ENCODE measurements at regions not wholly inside any gene's neighbourhood (a gene's known extent, or its start where the extent isn't known, plus 50 kb on each side); places are given as distances from the start of the nearest gene placed in this dataset.
A peak's percentile ranks its signal among the peaks of the same experiment; 100 is the strongest.

DNA sequence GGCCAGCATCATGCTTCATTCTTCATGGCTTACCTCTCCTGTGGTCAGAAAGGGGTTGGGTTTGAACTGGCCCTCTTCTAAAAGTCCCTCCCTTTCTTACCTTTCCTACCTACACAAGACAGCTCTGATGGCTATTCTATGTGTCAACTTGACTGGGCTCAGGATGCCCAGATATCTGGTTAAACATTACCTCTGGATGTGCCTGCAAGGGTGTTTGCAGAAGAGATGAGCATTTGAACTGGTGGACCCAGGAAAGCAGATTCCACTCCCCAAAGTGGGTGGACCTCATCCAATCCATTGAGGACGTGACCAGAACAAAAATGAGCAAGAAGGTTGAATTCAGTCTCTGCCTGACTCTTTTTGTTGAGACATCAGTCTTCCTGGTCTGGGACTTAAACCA, 79.0 kb upstream of the TCF7L2 start:
- no peak for DNase-seq

DNA sequence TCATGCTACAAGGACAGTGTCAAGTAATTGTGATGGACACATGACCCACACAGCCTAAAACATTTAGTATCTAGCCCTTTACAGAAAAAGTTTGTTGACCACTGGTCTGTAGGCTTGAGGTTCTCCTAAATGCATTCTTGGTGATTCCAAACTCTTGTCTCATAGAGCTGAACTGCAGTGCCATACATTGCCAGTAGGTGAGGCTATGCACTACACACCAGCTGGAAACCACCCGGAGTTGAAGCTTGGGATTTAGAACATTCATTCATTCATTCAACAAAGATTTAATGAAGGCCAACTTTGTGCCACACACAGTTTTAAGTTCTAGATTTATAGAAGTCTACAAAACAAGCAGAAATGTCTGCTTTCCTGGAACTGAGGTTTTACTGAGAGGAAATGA, 77.3 kb upstream of the TCF7L2 start:
- DNase-seq, result no peak

DNA sequence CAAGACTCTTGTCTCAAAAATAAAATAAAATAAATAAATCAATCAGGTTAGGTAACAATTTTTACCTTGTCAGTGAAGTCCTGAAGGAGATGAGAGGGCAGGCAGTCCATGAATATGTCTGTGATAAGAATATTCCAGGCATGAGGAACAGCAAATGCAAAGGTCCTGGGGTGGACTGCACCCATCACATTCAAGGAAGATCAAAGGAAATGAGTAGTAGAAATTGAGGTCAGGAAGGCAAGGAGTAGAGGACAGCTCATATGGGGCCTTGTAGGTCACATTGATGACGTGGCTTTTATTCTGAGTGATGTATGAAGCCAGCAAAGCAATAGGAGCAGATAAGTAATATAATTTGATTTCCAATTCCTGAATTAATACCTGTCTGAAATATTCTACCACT, 76.5 kb upstream of the TCF7L2 start:
- DNase-seq, result no peak

DNA sequence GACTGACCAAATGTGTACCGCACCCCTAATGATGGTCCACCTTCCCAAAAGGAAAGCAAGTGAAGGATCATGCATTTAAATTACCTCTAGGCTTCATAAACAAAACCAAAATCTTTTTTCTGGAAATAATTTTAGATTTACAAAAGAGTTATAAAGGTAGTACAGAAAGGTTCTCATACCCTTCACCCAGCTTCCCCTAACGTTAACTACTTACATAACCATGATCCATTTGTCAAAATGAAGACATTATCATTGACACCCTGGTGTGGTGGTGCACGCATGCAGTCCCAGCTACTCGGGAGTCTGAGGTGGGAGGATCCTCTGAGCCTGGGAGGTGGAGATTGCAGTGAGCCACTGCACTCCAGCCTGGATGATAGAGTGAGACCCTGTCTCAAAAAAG, 75.1 kb upstream of the TCF7L2 start:
- DNase-seq, result no peak

DNA sequence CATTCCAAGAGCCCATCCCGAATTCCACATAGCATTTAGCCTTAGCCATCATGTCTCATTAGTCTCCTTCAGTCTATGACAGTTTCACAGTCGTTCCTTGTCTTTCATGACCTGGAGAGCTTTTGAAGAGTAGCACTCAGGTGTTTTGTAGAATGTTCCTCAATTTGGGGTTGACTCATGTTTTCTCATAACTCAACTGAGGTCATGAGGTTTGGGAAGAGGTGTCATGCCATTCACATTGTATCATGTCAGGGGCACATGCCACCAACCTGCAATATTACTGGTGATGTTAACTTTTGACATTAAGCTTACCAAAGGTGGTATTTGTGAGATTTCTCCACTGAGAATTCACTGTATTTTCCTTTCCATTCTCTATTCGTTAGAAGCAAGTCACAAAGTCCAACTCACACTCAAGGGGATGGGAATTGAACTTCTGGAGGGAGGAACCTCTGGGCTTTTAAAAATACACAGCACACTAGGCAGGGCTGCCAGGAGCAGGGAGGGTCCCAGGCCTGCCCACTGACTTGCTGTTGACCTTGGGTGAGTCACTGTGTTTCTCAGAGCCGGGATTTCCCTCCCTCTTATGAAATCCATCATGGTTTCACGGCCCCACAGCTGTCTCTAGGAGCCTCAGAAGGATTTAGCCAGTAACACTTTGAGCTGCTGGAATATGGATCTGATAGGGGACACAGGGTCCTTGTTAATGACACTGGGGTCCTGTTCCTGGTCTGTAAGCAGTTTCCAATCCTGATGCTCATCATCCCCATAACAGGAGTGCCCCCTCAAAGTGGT, 74.4 kb upstream of the TCF7L2 start:
- peak; percentile 54 for DNase-seq

DNA sequence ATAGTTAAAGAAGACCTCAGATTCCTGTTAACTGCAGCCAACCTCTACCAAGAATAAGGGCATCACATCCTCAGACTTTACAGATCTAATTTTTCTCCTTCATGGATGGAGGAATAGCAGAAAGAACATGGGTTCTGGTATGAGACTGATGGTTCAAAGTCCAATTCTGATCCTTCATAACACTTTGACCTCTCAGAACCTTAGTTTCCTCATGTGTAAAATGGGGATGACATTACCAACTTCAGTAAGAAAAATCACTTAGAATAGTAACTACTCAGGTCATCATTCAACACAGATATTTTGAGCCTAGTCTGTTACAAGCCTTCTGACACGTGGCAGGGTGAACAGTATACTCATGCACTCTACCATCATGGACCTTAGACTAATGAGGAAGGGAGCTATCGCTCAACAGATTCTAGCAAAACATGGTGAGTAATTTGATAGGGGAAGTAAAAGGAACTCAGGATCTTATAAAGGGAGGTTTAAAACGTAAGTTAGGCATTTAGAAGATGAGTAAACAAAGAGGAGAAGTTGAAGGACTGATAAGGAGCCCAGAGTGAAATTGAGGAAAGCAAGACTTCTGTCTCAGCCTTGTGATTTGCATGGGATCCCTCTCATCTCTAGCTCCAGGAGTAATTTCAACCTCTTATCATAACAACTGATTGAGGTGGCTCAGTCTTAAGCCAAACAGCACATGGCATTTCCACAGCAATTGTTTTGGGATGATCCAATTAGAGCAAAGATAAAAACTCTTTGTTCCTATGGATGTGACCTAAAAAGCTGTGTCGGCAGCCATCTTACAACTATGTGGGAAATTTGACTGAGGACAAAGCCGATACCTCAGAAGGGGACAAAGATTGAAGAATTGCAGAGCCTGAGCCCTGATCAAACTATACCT, 69.2 kb upstream of the TCF7L2 start:
- no peak for DNase-seq

DNA sequence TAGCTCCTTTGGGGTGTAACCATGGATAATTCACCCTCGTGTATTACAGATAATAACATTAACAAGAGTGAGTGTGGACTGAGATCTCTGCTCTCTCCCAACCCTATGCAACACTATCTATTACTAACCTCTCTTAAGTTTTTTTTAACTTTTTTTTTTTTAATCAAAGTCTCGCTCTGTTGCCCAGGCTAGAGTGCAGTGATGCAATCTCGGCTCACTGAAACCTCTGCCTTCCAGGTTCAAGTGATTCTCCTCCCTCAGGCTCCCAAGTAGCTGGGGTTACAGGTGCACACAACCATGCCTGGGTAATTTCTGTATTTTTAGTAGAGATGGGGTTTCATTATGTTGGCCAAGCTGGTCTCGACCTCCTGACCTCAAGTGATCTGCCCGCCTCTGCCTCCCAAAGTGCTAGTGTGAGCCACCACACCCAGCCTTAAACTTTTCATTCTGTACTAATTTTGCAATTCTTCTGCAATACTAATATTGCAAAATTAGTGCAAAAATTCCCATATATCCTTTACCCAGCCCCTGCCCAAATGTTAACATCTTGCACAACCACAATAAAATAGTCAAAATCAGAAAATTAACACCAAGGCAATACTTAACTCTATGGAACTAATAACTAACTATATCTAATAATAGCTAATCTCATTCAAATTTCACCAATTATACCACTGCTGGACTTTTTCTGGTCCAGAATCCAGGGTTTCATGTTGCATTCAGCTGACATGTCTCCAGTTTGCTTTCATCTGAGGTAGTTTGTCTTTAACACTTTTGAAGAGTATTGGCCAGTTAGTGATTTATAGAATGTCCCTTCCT, 66.5 kb upstream of the TCF7L2 start:
- no peak for DNase-seq

DNA sequence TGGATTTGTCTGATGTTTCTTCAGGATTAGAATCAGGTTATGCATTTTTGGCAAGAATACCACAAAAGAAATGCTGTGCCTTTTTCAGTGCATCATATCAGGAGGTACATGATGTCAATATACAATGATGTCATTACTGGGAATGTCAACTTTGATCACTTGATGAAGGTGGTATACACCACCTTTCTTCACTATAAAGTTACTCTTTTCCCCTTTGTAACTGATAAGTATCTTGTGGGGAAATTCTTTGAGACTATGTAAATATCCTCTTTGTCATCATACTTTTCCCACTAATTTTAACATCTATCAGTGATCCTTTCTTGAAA, 65.9 kb upstream of the TCF7L2 start:
- DNase-seq, result no peak

DNA sequence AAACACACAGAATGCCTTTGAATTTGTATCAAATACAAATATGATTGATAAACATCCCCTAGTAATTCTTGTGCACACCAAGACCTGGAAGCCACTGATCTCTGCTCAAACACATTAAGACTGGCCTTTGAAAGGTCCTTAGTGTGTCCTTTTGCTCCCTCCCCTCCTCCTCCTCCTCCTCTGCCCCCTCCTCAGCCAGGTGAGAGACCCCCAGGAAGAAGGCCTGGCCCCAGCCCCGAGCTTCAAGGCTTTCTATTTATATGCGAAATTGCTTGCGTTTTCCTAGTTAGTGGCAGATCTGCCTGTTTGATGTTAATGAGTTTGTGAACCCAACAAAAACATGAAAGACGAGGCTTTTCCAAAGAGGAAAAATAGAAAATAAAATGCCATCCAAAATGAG, 63.6 kb upstream of the TCF7L2 start:
- DNase-seq, result no peak

DNA sequence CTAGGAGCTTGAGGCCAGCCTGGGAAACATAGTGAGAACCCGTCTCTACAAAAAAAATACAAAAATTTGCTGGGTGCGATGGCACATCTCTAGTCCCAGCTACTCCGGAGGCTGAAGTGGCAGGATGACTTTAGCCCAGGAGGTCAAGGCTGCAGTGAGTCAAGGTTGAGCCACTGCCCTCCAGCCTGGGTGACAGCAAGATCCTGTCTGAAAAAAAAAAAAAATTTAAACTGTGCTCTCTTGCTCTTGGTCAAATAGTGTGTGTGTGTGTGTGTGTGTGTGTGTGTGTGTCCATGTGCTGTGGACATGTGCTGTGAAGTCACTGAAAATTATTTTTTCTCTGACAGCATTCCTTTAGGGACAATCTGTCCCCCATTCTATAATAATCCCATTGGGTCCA, 62.1 kb upstream of the TCF7L2 start:
- no peak for DNase-seq

DNA sequence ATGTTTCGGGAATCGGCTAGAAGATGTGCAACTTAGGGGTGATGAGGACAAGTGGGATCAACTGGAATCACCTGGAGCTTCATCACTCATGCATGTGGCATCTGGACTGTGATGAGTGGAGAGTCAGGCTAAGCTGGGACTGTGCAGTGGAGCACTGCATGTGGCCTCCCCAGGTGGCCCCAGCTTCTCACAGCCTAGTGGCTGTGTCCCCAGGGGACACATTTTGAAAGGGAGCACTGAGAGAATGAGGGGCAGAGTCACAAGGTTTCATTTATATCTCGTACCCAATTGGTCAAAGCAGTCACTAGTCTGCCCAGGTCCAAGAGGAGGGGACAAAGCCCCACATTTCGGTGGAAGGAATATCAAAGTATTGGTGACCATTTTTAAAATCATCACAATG, 54.8 kb upstream of the TCF7L2 start:
- no peak for DNase-seq

DNA sequence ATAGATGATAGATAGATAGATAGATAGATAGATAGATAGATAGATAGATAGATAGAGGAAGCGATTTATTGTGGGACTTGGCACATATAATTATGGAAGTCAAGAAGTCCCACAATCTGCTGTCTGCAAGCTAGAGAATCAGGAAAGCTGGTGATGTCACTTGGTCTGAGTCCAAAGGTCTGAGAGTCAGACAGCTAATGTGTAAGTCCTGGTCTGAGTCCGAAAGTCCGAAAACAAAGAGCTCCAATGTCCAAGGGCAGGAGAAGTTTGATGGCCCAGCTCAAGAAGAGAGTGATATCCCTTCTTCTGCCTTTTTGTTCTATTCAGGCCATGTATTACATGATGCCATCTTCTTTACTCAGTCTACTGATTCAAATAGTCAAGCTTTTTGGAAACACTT, 53.8 kb upstream of the TCF7L2 start:
- DNase-seq, result no peak

DNA sequence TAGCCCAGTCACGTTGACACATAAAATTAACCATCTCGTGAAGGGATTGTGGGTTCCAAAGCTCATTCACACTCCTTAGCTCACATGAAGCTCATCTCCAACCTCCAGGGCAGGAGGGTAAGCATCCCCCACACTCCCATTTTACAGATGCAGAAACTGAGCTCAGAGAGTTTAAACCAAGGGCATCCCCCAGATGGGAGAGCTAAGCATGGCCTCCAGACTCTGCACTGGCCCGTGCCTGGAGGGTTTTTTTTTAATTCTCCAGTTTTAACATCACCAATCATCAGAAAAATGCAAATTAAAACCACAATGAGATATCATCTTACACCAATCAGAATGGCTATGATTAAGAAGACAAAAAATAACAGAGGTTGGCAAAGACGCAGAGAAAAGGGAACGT, 53.3 kb upstream of the TCF7L2 start:
- peak; percentile 16 for DNase-seq

DNA sequence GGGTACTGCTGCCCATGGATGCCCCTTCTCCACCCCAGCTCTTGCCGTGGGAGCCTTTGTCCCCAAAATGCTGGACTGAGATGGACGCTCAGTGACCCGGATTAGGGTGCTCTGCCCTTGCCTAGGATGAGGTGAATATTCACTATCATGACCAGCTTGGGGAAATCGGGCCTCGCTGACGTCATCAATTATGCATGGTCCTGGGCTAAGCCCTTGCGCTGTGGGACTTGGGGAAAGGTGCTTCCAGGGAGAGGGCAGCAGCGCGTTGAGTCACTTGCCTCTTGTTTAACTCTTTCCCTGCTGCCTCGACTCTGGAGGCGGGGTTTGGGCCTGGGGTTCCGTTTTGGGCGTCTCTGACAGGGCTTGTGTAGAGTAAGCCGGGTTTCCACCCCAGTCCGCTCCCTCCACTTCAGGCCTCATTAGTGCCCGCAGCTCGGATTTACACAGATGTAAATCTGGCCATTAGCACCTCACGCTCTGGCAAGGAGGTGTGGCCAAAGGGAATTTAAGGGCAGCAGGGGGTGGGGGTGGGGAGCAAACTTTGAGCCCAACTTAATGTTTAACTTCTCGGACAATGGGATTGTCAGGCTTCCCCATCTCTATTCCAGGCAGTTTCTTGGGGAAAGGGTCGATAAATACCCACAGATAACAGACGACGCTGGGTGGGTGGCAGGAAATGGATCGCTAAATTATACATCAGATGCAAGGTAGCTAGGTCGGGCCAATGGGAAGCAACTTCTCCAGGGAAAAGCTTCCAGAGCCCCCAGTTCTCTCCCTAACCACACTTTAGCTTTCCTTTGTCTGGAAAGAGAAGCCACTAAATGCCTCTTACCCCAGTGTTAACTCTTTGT, 51.3 kb upstream of the TCF7L2 start:
- peak; percentile 67 for DNase-seq

DNA sequence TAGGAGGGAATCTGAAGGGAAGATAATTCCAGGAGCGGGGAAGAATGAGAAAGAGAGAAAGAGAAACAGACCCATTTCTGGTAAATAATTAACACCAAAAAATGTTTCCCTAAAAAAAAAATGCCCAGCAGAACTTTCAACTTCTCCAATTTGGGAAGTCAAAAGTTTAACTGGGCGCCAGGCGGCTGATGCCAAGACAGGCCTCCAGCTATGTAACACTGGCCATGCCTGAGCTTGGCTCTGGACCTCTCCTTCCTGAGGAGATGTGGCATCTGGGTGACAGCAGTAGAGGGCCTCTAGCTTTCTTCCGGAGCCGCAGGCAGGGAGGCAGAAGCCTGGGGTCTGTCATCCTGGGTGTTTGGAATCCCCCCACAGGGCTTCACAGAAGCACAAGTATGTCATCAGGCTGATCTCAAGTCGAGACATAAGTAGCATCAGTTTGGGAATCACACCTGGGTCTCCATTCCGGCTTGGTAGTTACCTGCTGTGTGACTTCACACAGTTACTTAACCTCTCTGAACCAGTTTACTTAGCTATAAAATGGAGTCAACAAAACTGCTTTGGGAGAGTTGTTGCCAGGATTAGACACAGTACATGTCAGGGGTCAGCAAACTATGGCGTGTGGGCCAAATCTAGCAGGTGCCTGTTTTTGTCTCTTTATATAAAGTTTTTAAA, 50.5 kb upstream of the TCF7L2 start:
- no peak for DNase-seq
